Activated CD4-positive, alpha-beta T cell treated with anti-CD3 and anti-CD28 coated beads, Interleukin-2, Interleukin-6, amounts not matched to agents 100 ng/mL and 50 ng/mL, durations not matched to agents 16 hours and 8 hours (primary cell): ENCODE measurements at regions not wholly inside any gene's neighbourhood (a gene's known extent, or its start where the extent isn't known, plus 50 kb on each side); places are given as distances from the start of the nearest gene placed in this dataset.

Source experiments
- DNase-seq: peaks from one replicate; pipeline ENCODE4 v3.0.0-alpha.2; 2020

- no peak for DNase-seq
Measured at GRCh38 chr2:136395582-136395981, 277.6 kb upstream of the CXCR4 start.

GRCh38 chr2:136394136-136395060 lies 276.4 kb upstream of the CXCR4 start:
- no peak for DNase-seq

GRCh38 chr2:136393514-136393913 lies 275.6 kb upstream of the CXCR4 start:
- DNase-seq, result no peak

GRCh38 chr2:136392897-136393505 lies 275.1 kb upstream of the CXCR4 start:
- no peak for DNase-seq

GRCh38 chr2:136389809-136390208 lies 271.9 kb upstream of the CXCR4 start:
- no peak for DNase-seq

GRCh38 chr2:136386046-136386445 lies 268.1 kb upstream of the CXCR4 start:
- no peak for DNase-seq

GRCh38 chr2:136384531-136385303 lies 266.8 kb upstream of the CXCR4 start:
- peak; percentile 76 for DNase-seq

GRCh38 chr2:136383167-136383566 lies 265.2 kb upstream of the CXCR4 start:
- DNase-seq, result no peak

- peak; percentile 96 for DNase-seq
Measured at GRCh38 chr2:136381722-136382633, 264.0 kb upstream of the CXCR4 start.

GRCh38 chr2:136381245-136381644 lies 263.3 kb upstream of the CXCR4 start:
- no peak for DNase-seq

- DNase-seq, result peak; percentile 86
Measured at GRCh38 chr2:136378712-136379595, 261.0 kb upstream of the CXCR4 start.

GRCh38 chr2:136377423-136378382 lies 259.8 kb upstream of the CXCR4 start:
- DNase-seq, result no peak

GRCh38 chr2:136376798-136377211 lies 258.9 kb upstream of the CXCR4 start:
- no peak for DNase-seq

GRCh38 chr2:136376211-136376610 lies 258.3 kb upstream of the CXCR4 start:
- DNase-seq, result no peak

- DNase-seq, result peak; percentile 77
Measured at GRCh38 chr2:136375017-136375901, 257.3 kb upstream of the CXCR4 start.

- DNase-seq, result no peak
Measured at GRCh38 chr2:136373841-136374240, 255.9 kb upstream of the CXCR4 start.

- no peak for DNase-seq
Measured at GRCh38 chr2:136373029-136373428, 255.1 kb upstream of the CXCR4 start.

GRCh38 chr2:136363900-136364299 lies 246.0 kb upstream of the CXCR4 start:
- DNase-seq, result no peak

- DNase-seq, result no peak
Measured at GRCh38 chr2:136363470-136363869, 245.5 kb upstream of the CXCR4 start.
